Immature natural killer cell (primary cell): ENCODE measurements at regions not wholly inside any gene's neighbourhood (a gene's known extent, or its start where the extent isn't known, plus 50 kb on each side); places are given as distances from the start of the nearest gene placed in this dataset.

Source experiments
- DNase-seq, 3 donors: peaks; one replicate each; pipeline ENCODE4 v3.0.0; 2022; ENCODE audit warnings: mixed read lengths in 1 of 3
- H3K27ac Mint-ChIP-seq, 6 donors: one replicate each; pipeline ENCODE4 v1.8.0; 2020; ENCODE audit warnings: mixed read lengths in 6 of 6, mild to moderate bottlenecking in 5 of 6, inconsistent platforms in 4 of 6, moderate library complexity in 3 of 6
- H3K27me3 Mint-ChIP-seq, 3 donors: one replicate each; pipeline ENCODE4 v1.8.0; 2020 to 2021; ENCODE audit warnings: low read depth in 3 of 3, mild to moderate bottlenecking in 3 of 3, mixed read lengths in 3 of 3, moderate library complexity in 3 of 3, inconsistent platforms in 1 of 3
- H3K36me3 Mint-ChIP-seq, 3 donors: one replicate each; pipeline ENCODE4 v1.8.0; 2020; ENCODE audit warnings: mixed read lengths in 3 of 3, inconsistent platforms in 2 of 3, mild to moderate bottlenecking in 2 of 3
- H3K4me1 Mint-ChIP-seq, 2 donors: one replicate each; pipeline ENCODE4 v1.8.0; 2020; ENCODE audit warnings: inconsistent platforms in 2 of 2, mild to moderate bottlenecking in 2 of 2, mixed read lengths in 2 of 2, moderate library complexity in 1 of 2
- H3K4me3 Mint-ChIP-seq, 5 donors: one replicate each; pipeline ENCODE4 v1.8.0; 2020; ENCODE audit warnings: mild to moderate bottlenecking in 5 of 5, mixed read lengths in 5 of 5, inconsistent platforms in 3 of 5, moderate library complexity in 3 of 5
- H3K9me3 Mint-ChIP-seq, 6 donors: one replicate each; pipeline ENCODE4 v1.8.0; 2020; ENCODE audit warnings: mild to moderate bottlenecking in 6 of 6, mixed read lengths in 6 of 6, inconsistent platforms in 4 of 6, moderate library complexity in 3 of 6

- H3K27ac Mint-ChIP-seq = no peak overlapping the region
- H3K9me3 Mint-ChIP-seq = peaks cover 0 to 5% (median 0%) of the 10 kb centered on the region in 6 donors
- no peak for DNase-seq
- H3K27me3 Mint-ChIP-seq = peaks cover 2 to 9% (median 2%) of the 10 kb centered on the region in 3 donors
- H3K4me3 Mint-ChIP-seq = no peak overlapping the region
- no peaks in the 10 kb centered on the region for H3K36me3 Mint-ChIP-seq
- no peaks in the 10 kb centered on the region for H3K4me1 Mint-ChIP-seq
Measured at GRCh38 chr2:118705032-118705431, 142.4 kb downstream of the EN1 start.

DNA sequence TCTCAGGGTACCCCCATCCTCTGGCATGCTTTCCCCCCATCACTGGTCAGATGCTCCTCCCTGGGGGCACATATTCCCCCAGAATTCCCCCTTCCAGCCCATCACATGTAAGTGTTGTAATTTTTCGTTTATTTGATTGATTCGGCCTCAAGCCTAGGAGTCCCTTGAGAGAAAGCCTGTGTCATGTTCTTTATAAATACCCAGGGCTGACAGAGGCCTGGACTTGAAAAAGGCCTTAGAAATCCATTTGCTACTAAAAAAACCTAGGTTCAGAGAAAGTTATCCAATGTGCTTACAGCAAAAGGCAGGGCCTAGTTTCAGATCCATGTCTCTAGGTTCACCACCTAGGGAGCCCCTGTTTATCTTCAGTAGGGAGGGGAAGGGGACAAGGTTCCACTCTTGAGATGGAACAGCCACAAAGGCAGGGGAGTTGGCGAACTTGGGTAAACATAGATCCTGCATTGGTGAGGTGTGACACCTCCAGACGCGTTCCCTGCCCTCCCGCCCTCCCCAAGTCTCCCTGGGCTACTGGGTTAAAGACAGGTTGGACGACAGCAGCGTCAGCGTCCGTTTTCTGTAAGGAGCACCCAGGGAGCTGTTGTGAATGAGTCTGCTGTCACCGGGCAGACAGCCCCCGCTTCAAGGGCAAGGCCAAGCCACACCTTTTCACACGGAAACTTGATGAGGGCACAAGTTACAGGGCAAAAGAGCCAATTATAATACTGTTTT is 147.8 kb downstream of the EN1 start:
- H3K27me3 Mint-ChIP-seq = peaks cover 0 to 4% (median 0%) of the 10 kb centered on the region in 3 donors
- H3K36me3 Mint-ChIP-seq = no peaks in the 10 kb centered on the region
- H3K4me1 Mint-ChIP-seq = no peaks in the 10 kb centered on the region
- H3K4me3 Mint-ChIP-seq = no peak overlapping the region
- peaks cover 0 to 19% (median 4%) of the 10 kb centered on the region in 6 donors for H3K9me3 Mint-ChIP-seq
- no peak overlapping the region for H3K27ac Mint-ChIP-seq
- DNase-seq = no peak

GRCh38 chr2:118698564-118698963 is 148.9 kb downstream of the EN1 start:
- Mint-ChIP-seq H3K4me1 (no peaks in the 10 kb centered on the region), H3K4me3 (no peak overlapping the region), H3K27ac (no peak overlapping the region), H3K9me3 (peaks cover 0 to 19% (median 6%) of the 10 kb centered on the region in 6 donors), H3K27me3 (peaks cover 0 to 4% (median 2%) of the 10 kb centered on the region in 3 donors), H3K36me3 (no peaks in the 10 kb centered on the region)
- no peak for DNase-seq

DNA sequence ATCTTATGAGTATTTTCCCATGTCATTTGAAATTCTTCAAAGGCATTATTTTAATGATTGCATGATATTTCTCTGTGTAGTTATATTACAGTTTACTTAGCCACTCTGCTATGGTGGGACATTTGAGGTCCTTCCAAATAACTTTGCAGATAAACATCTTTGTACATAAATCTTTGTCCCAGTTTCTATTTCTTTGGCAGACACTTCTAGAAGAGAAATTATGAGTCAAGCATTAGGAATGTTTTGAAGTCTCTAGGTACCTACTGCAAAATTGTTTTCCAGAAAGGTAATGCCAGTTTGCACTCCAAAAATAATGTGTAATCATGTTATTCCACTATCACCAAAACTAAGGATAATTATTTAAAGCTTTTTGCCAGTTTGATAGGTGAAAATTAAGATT is 149.7 kb downstream of the EN1 start:
- H3K9me3 Mint-ChIP-seq = peaks cover 0 to 19% (median 6%) of the 10 kb centered on the region in 6 donors
- no peak for DNase-seq
- no peaks in the 10 kb centered on the region for H3K36me3 Mint-ChIP-seq
- H3K27ac Mint-ChIP-seq = no peak overlapping the region
- H3K4me1 Mint-ChIP-seq = no peaks in the 10 kb centered on the region
- no peak overlapping the region for H3K4me3 Mint-ChIP-seq
- H3K27me3 Mint-ChIP-seq = peaks cover 0 to 4% (median 2%) of the 10 kb centered on the region in 3 donors

- H3K9me3 Mint-ChIP-seq = peaks cover 0 to 19% (median 6%) of the 10 kb centered on the region in 6 donors
- no peaks in the 10 kb centered on the region for H3K4me1 Mint-ChIP-seq
- H3K27me3 Mint-ChIP-seq = peaks cover 0 to 4% (median 2%) of the 10 kb centered on the region in 3 donors
- no peaks in the 10 kb centered on the region for H3K36me3 Mint-ChIP-seq
- DNase-seq = no peak
- H3K27ac Mint-ChIP-seq = no peak overlapping the region
- no peak overlapping the region for H3K4me3 Mint-ChIP-seq
Measured at GRCh38 chr2:118696786-118697465, 150.5 kb downstream of the EN1 start.

- Mint-ChIP-seq H3K36me3 (no peaks in the 10 kb centered on the region), H3K4me3 (no peak overlapping the region), H3K9me3 (peaks cover 0 to 16% (median 5%) of the 10 kb centered on the region in 6 donors), H3K27me3 (peaks cover 0 to 2% (median 1%) of the 10 kb centered on the region in 3 donors), H3K27ac (no peak overlapping the region), H3K4me1 (no peaks in the 10 kb centered on the region)
- DNase-seq = no peak
Measured at GRCh38 chr2:118693287-118693822, 154.1 kb downstream of the EN1 start.

- Mint-ChIP-seq H3K27me3 (peaks cover 1 to 2% (median 2%) of the 10 kb centered on the region in 3 donors), H3K4me1 (no peaks in the 10 kb centered on the region), H3K36me3 (no peaks in the 10 kb centered on the region), H3K9me3 (peaks cover 0 to 10% (median 3%) of the 10 kb centered on the region in 6 donors), H3K4me3 (no peak overlapping the region), H3K27ac (no peak overlapping the region)
- DNase-seq = no peak
Measured at GRCh38 chr2:118689874-118690273, 157.6 kb downstream of the EN1 start.

DNA sequence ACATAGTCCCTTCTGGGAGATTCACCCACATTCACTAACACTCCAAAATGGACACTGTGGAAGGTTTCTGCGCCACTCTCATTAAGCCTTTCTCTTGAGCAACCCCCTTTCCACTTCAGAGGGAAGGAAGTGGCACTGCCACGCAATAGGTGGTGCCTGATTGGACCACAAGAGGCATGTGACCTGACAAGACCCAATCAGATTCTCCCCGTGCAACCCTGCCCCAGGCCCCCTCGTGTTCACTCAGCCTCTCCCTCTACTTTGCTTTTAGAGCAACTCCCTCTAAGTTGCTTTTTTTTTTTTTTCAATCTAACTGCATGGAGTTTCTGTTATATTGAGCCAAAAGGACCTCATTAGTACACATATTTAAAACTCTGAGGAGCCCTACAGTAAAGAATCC is 158.0 kb downstream of the EN1 start:
- Mint-ChIP-seq H3K36me3 (no peaks in the 10 kb centered on the region), H3K27me3 (peaks cover 1 to 2% (median 2%) of the 10 kb centered on the region in 3 donors), H3K4me1 (no peaks in the 10 kb centered on the region), H3K4me3 (no peak overlapping the region), H3K27ac (no peak overlapping the region), H3K9me3 (peaks cover 0 to 9% (median 3%) of the 10 kb centered on the region in 6 donors)
- no peak for DNase-seq

- no peak overlapping the region for H3K27ac Mint-ChIP-seq
- no peak for DNase-seq
- no peaks in the 10 kb centered on the region for H3K36me3 Mint-ChIP-seq
- no peak overlapping the region for H3K4me3 Mint-ChIP-seq
- no peaks in the 10 kb centered on the region for H3K4me1 Mint-ChIP-seq
- peaks cover 0 to 9% (median 3%) of the 10 kb centered on the region in 6 donors for H3K9me3 Mint-ChIP-seq
- H3K27me3 Mint-ChIP-seq = peaks cover 1 to 2% (median 2%) of the 10 kb centered on the region in 3 donors
Measured at GRCh38 chr2:118689033-118689432, 158.4 kb downstream of the EN1 start.

- no peak overlapping the region for H3K4me3 Mint-ChIP-seq
- H3K4me1 Mint-ChIP-seq = no peaks in the 10 kb centered on the region
- H3K9me3 Mint-ChIP-seq = peaks cover 0 to 9% (median 0%) of the 10 kb centered on the region in 6 donors
- no peak for DNase-seq
- no peak overlapping the region for H3K27ac Mint-ChIP-seq
- H3K27me3 Mint-ChIP-seq = peaks cover 0 to 2% (median 1%) of the 10 kb centered on the region in 3 donors
- H3K36me3 Mint-ChIP-seq = no peaks in the 10 kb centered on the region
Measured at GRCh38 chr2:118687698-118688097, 159.8 kb downstream of the EN1 start.

- no peak overlapping the region for H3K27ac Mint-ChIP-seq
- H3K36me3 Mint-ChIP-seq = no peaks in the 10 kb centered on the region
- no peak overlapping the region for H3K4me3 Mint-ChIP-seq
- no peaks in the 10 kb centered on the region for H3K4me1 Mint-ChIP-seq
- peaks cover 0 to 2% (median 1%) of the 10 kb centered on the region in 3 donors for H3K27me3 Mint-ChIP-seq
- DNase-seq = no peak
- peaks cover 0 to 9% (median 0%) of the 10 kb centered on the region in 6 donors for H3K9me3 Mint-ChIP-seq
Measured at GRCh38 chr2:118687192-118687591, 160.3 kb downstream of the EN1 start.

DNA sequence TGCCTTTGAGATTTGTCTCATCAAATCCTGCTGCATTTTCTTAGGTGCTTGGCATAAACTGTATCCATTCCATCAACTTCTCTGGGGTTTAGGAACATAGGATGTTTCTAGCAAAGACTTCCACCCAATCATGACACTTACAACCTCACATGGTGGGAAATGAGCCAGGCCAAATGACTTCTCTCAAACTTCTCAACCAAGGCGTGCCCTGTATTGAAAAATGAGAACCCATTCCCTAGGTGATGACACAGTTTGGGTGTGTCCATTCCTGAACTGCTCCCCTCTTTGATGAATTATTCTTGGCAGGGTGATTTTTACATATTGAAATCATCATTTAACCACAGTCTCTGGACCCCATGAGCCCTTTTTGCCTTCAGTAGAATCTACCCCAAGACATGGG is 161.1 kb downstream of the EN1 start:
- H3K27me3 Mint-ChIP-seq = peaks cover 0 to 2% (median 1%) of the 10 kb centered on the region in 3 donors
- DNase-seq = no peak
- H3K4me3 Mint-ChIP-seq = no peak overlapping the region
- peaks cover 0 to 5% (median 0%) of the 10 kb centered on the region in 6 donors for H3K9me3 Mint-ChIP-seq
- H3K4me1 Mint-ChIP-seq = no peaks in the 10 kb centered on the region
- H3K36me3 Mint-ChIP-seq = no peaks in the 10 kb centered on the region
- H3K27ac Mint-ChIP-seq = no peak overlapping the region

DNA sequence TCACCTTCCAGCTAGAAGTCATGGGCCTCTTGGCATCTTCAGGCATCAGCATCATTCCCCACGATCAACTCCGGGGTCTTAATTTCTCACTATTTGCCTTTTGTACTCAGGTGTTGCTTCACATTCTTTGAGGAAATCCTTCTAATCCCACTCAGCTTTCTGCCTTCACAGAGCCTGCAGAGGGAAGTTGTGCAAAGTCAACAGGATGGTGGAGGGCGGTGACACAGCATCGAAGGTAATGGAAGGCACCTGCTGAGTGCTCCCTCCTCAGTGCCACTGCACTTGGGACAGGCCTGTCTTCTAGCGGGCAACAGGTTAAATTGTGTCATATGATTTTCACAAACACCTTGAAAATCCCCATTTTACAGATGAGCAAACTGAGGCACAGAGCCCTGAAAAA is 164.0 kb downstream of the EN1 start:
- Mint-ChIP-seq H3K27me3 (peaks cover 0 to 4% (median 3%) of the 10 kb centered on the region in 3 donors), H3K9me3 (peaks cover 0 to 6% (median 0%) of the 10 kb centered on the region in 6 donors), H3K4me1 (no peaks in the 10 kb centered on the region), H3K4me3 (no peak overlapping the region), H3K27ac (no peak overlapping the region), H3K36me3 (no peaks in the 10 kb centered on the region)
- no peak for DNase-seq

- DNase-seq = no peak
- H3K9me3 Mint-ChIP-seq = peaks cover 0 to 6% (median 0%) of the 10 kb centered on the region in 6 donors
- H3K4me3 Mint-ChIP-seq = no peak overlapping the region
- H3K4me1 Mint-ChIP-seq = no peaks in the 10 kb centered on the region
- H3K27ac Mint-ChIP-seq = no peak overlapping the region
- peaks cover 0 to 4% (median 3%) of the 10 kb centered on the region in 3 donors for H3K27me3 Mint-ChIP-seq
- H3K36me3 Mint-ChIP-seq = no peaks in the 10 kb centered on the region
Measured at GRCh38 chr2:118678985-118679384, 168.5 kb downstream of the EN1 start.
